Neural cell (in vitro differentiated cells): ENCODE measurements at regions not wholly inside any gene's neighbourhood (a gene's known extent, or its start where the extent isn't known, plus 50 kb on each side); places are given as distances from the start of the nearest gene placed in this dataset.

Experiments
- H2AFZ ChIP-seq: fragments of 200-600, 300-800 bp; sonication (generic), shearing (Covaris generic); 2 replicates; pipeline ENCODE4 v1.6.0; 2014; ENCODE audit warnings: low read depth, mild to moderate bottlenecking, antibody characterized with exemption, low read length, moderate library complexity
- H3F3A ChIP-seq: fragments of 200-600 bp; shearing (Covaris generic); 2 replicates; pipeline ENCODE4 v1.6.1; 2016; ENCODE audit warnings: mild to moderate bottlenecking, moderate library complexity, mixed read lengths, antibody characterized with exemption, low read length; ENCODE audit not compliant: insufficient read depth, poor library complexity, severe bottlenecking
- H3K27ac ChIP-seq: fragments of 200-600, 300-800 bp; sonication (generic), shearing (Covaris generic); 2 replicates; pipeline ENCODE4 v1.5.1; 2014; ENCODE audit warnings: mild to moderate bottlenecking, low read length, moderate library complexity
- H3K27me3 ChIP-seq: fragments of 300-800, 200-600 bp; sonication (generic), shearing (Covaris generic); 2 replicates; pipeline ENCODE4 v1.6.0; 2014; ENCODE audit warnings: mild to moderate bottlenecking, low read depth, low read length, moderate library complexity; ENCODE audit not compliant: insufficient read depth
- H3K36me3 ChIP-seq: fragments of 300-800, 200-600 bp; sonication (generic), shearing (Covaris generic); 2 replicates; pipeline ENCODE4 v1.5.1; 2014; ENCODE audit warnings: mild to moderate bottlenecking, antibody characterized with exemption, low read length, moderate library complexity; ENCODE audit not compliant: insufficient read depth
- H3K4me2 ChIP-seq: fragments of 300-800, 200-600 bp; sonication (generic), shearing (Covaris generic); 2 replicates; pipeline ENCODE4 v1.6.0; 2014; ENCODE audit warnings: mild to moderate bottlenecking, low read length
- H3K4me3 ChIP-seq: fragments of 300-800, 200-600 bp; sonication (generic), shearing (Covaris generic); 2 replicates; pipeline ENCODE4 v1.5.1; 2014; ENCODE audit warnings: mild to moderate bottlenecking, low read length, moderate library complexity
- H3K79me2 ChIP-seq: fragments of 200-600 bp; shearing (Covaris generic); replicated peaks from 2 replicates; pipeline ENCODE4 v1.6.0; 2014; ENCODE audit warnings: mild to moderate bottlenecking, low read length, moderate library complexity; ENCODE audit not compliant: insufficient read depth
- H3K9ac ChIP-seq: fragments of 300-800, 200-600 bp; sonication (generic), shearing (Covaris generic); 2 replicates; pipeline ENCODE4 v1.6.1; 2016; ENCODE audit warnings: mild to moderate bottlenecking, low read length, mixed read lengths
- H3K9me2 ChIP-seq: fragments of 200-600 bp; shearing (Covaris generic); 2 replicates; pipeline ENCODE4 v1.6.1; 2016; ENCODE audit warnings: mild to moderate bottlenecking, low read length, mixed read lengths; ENCODE audit not compliant: insufficient read depth
- H3K9me3 ChIP-seq: fragments of 200-600, 300-800 bp; sonication (generic), shearing (Covaris generic); 2 replicates; pipeline ENCODE4 v1.6.1; 2016; ENCODE audit warnings: mild to moderate bottlenecking, mixed run types, low read length, moderate library complexity, mixed read lengths
- H4K20me1 ChIP-seq: fragments of 200-600 bp; shearing (Covaris generic); 2 replicates; pipeline ENCODE4 v1.6.1; 2016; ENCODE audit warnings: mild to moderate bottlenecking, mixed run types; ENCODE audit not compliant: insufficient read depth
- EP300 ChIP-seq: fragments of 450-650 bp; conservative IDR thresholded peaks from 2 replicates; pipeline ENCODE4 v1.6.1; 2014; ENCODE audit warnings: antibody characterized with exemption, mild to moderate bottlenecking, moderate library complexity; ENCODE audit not compliant: poor library complexity, severe bottlenecking
- EZH2 ChIP-seq: fragments of 200-600, 300-800 bp; shearing (Covaris generic), sonication (generic); IDR thresholded peaks from 2 replicates; pipeline ENCODE4 v1.6.1; 2014; ENCODE audit warnings: antibody characterized with exemption, low read length, borderline replicate concordance, mild to moderate bottlenecking; ENCODE audit not compliant: insufficient read depth, poor library complexity, severe bottlenecking
- MXI1 ChIP-seq: fragments of 450-650 bp; conservative IDR thresholded peaks from 2 replicates; pipeline ENCODE4 v1.6.1; 2014; ENCODE audit warnings: antibody characterized with exemption, mild to moderate bottlenecking; ENCODE audit not compliant: poor library complexity, severe bottlenecking
- POLR2AphosphoS5 ChIP-seq: IDR thresholded peaks from 2 replicates; pipeline ENCODE4 v1.6.1; 2012
- RAD21 ChIP-seq: fragments of 450-650 bp; conservative IDR thresholded peaks from 2 replicates; pipeline ENCODE4 v1.6.1; 2014; ENCODE audit warnings: antibody characterized with exemption, mild to moderate bottlenecking, moderate library complexity
- REST ChIP-seq: IDR thresholded peaks from 2 replicates; pipeline ENCODE4 v1.6.1; 2012; ENCODE audit warnings: borderline replicate concordance
- SMC3 ChIP-seq: fragments of 450-650 bp; conservative IDR thresholded peaks from 2 replicates; pipeline ENCODE4 v1.6.1; 2014; ENCODE audit warnings: antibody characterized with exemption, mild to moderate bottlenecking, moderate library complexity; ENCODE audit not compliant: poor library complexity
- TAF1 ChIP-seq: IDR thresholded peaks from 2 replicates; pipeline ENCODE4 v1.6.1; 2012; ENCODE audit warnings: low read depth
- TF ChIP-seq, protein P1 (sequence below): fragments of 450-650 bp; IDR thresholded peaks from 2 replicates; pipeline ENCODE4 v1.5.1; 2014; ENCODE audit warnings: antibody characterized with exemption, mild to moderate bottlenecking, moderate library complexity; ENCODE audit not compliant: poor library complexity, severe bottlenecking

DNA sequence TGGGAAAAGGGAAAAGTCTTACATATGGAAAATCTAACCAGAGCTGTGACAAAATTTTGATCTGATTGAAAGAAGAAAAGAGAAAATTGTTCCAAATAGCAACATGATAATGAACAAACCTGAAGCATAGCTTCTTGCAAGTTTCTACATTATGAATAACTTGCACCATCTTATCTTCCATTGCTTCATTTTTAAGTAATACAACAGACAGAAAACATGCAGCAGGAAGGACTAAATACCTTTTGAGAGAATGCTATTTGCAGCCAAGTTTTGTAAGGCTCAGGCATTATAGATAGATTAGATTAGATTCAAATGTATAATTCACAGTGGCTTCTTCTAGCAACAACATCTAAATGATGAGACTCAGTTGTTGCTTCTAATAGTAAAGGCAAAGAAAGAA lies 441.4 kb downstream of the AEBP2 start:
- TF ChIP-seq MXI1 (no peak), TAF1 (no peak), REST (no peak), EZH2 (no peak), POLR2AphosphoS5 (no peak), RAD21 (no peak), EP300 (no peak), SMC3 (no peak)
- TF ChIP-seq, protein P1, sequence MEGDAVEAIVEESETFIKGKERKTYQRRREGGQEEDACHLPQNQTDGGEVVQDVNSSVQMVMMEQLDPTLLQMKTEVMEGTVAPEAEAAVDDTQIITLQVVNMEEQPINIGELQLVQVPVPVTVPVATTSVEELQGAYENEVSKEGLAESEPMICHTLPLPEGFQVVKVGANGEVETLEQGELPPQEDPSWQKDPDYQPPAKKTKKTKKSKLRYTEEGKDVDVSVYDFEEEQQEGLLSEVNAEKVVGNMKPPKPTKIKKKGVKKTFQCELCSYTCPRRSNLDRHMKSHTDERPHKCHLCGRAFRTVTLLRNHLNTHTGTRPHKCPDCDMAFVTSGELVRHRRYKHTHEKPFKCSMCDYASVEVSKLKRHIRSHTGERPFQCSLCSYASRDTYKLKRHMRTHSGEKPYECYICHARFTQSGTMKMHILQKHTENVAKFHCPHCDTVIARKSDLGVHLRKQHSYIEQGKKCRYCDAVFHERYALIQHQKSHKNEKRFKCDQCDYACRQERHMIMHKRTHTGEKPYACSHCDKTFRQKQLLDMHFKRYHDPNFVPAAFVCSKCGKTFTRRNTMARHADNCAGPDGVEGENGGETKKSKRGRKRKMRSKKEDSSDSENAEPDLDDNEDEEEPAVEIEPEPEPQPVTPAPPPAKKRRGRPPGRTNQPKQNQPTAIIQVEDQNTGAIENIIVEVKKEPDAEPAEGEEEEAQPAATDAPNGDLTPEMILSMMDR = no peak
- Histone ChIP-seq H3K36me3 (no peaks in the 10 kb centered on the region), H2AFZ (no peak overlapping the region)

DNA sequence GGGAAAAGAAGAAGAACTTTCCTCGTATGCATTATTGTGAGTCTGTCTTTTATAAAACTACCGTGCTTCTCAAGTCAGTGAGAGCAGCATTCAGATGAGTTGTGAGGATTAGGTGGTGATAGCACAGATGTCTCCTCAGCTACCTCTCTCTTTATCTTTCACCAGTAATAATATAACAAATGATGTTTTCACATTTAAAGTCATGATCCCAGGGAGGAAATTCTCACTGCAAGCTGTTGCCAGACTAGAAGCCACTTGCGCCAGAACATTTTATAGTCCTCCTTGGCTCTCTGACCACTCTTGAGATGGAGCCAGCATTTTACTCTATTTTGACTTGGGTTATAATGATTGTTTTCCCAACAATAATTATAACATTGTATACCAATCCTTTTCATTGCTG lies 443.1 kb downstream of the AEBP2 start:
- Histone ChIP-seq H3K4me3 (no peak overlapping the region), H2AFZ (no peak overlapping the region), H3K9me3 (no peaks in the 10 kb centered on the region), H3K79me2 (no peaks in the 10 kb centered on the region), H3K9ac (no peak overlapping the region), H4K20me1 (no peaks in the 10 kb centered on the region), H3F3A (no peaks in the 10 kb centered on the region), H3K27me3 (no peaks in the 10 kb centered on the region), H3K9me2 (no peaks in the 10 kb centered on the region), H3K36me3 (no peaks in the 10 kb centered on the region), H3K4me2 (no peak overlapping the region), H3K27ac (no peak overlapping the region)
- TF ChIP-seq SMC3 = no peak

More for the DNA sequence above, 441.4 kb downstream of the AEBP2 start:
- Histone ChIP-seq H4K20me1 (no peaks in the 10 kb centered on the region), H3K4me3 (no peak overlapping the region), H3F3A (no peaks in the 10 kb centered on the region), H3K9me2 (no peaks in the 10 kb centered on the region), H3K9me3 (no peaks in the 10 kb centered on the region), H3K27me3 (no peaks in the 10 kb centered on the region), H3K79me2 (no peaks in the 10 kb centered on the region), H3K27ac (no peak overlapping the region), H3K4me2 (no peak overlapping the region), H3K9ac (no peak overlapping the region)

GRCh38 chr12:19884021-19884492 lies 444.8 kb downstream of the AEBP2 start:
- Histone ChIP-seq H3K9ac (no peak overlapping the region), H3K4me2 (no peak overlapping the region), H3K4me3 (no peak overlapping the region), H3K27me3 (no peaks in the 10 kb centered on the region), H3K36me3 (no peaks in the 10 kb centered on the region), H2AFZ (no peak overlapping the region), H3K79me2 (no peaks in the 10 kb centered on the region), H3K27ac (no peak overlapping the region), H3K9me3 (no peaks in the 10 kb centered on the region), H3K9me2 (no peaks in the 10 kb centered on the region), H4K20me1 (no peaks in the 10 kb centered on the region), H3F3A (no peaks in the 10 kb centered on the region)
- TF ChIP-seq EZH2 (no peak), MXI1 (no peak), POLR2AphosphoS5 (no peak), TAF1 (no peak), SMC3 (no peak), RAD21 (no peak), EP300 (no peak), REST (no peak)
- TF ChIP-seq, protein P1 = no peak
